HUES64 (cell line): ENCODE measurements at regions not wholly inside any gene's neighbourhood (a gene's known extent, or its start where the extent isn't known, plus 50 kb on each side); places are given as distances from the start of the nearest gene placed in this dataset.
"Not testable (repeated sequence)": the region's sequence is repeated elsewhere in the genome, so short reads cannot be mapped to it uniquely, and the experiment has no call there.

ENCODE experiments used
- H3K27ac ChIP-seq: 2 replicates; pipeline ENCODE4 v1.7.0; 2013; ENCODE audit warnings: low read depth, low read length, inconsistent platforms
- H3K27me3 ChIP-seq: 2 replicates; pipeline ENCODE4 v1.6.1; 2013; ENCODE audit warnings: mild to moderate bottlenecking, low read length; ENCODE audit not compliant: insufficient read depth
- H3K36me3 ChIP-seq: 2 replicates; pipeline ENCODE4 v1.6.1; 2013; ENCODE audit warnings: mild to moderate bottlenecking, low read length; ENCODE audit not compliant: insufficient read depth
- H3K4me1 ChIP-seq: 2 replicates; pipeline ENCODE4 v1.6.1; 2013; ENCODE audit warnings: mild to moderate bottlenecking, low read length, moderate library complexity; ENCODE audit not compliant: insufficient read depth
- H3K4me3 ChIP-seq: 2 replicates; pipeline ENCODE4 v1.5.1; 2013; ENCODE audit warnings: mild to moderate bottlenecking, low read length, moderate library complexity
- H3K9ac ChIP-seq: 2 replicates; pipeline ENCODE4 v1.6.1; 2013; ENCODE audit warnings: mild to moderate bottlenecking, low read depth, low read length
- H3K9me3 ChIP-seq: 2 replicates; pipeline ENCODE4 v1.6.1; 2013; ENCODE audit warnings: low read depth, low read length; ENCODE audit not compliant: insufficient read depth
- WGBS: fragments of 150-250, 120-280 bp; methylation state at CpG from one replicate; pipeline ENCODE4 v1.1.7; 2013; ENCODE audit warnings: missing lambda C conversion rate; 5-methylcytosine and 5-hydroxymethylcytosine counted together

GRCh38 chr1:177634151-177634550 lies 335.7 kb downstream of the SEC16B start:
- H3K9me3 ChIP-seq, H3K9ac ChIP-seq, H3K36me3 ChIP-seq, H3K27ac ChIP-seq, H3K4me1 ChIP-seq, H3K27me3 ChIP-seq: not testable (repeated sequence)
- 42% methylated on average over 15 of the region's 15 CpGs for WGBS
- H3K4me3 ChIP-seq = peak overlapping the region; percentile 31; the same call in 1 of the 2 replicates

GRCh38 chr1:177632923-177633615 lies 336.8 kb downstream of the SEC16B start:
- no peaks in the 10 kb centered on the region for H3K27me3 ChIP-seq
- H3K27ac ChIP-seq = no peak overlapping the region
- no peaks in the 10 kb centered on the region for H3K9me3 ChIP-seq
- no peaks in the 10 kb centered on the region for H3K4me1 ChIP-seq
- 62% methylated on average over 3 of the region's 4 CpGs for WGBS
- no peak overlapping the region for H3K9ac ChIP-seq
- no peak overlapping the region for H3K4me3 ChIP-seq
- H3K36me3 ChIP-seq = no peaks in the 10 kb centered on the region

- Histone ChIP-seq H3K4me1 (no peaks in the 10 kb centered on the region), H3K27me3 (no peaks in the 10 kb centered on the region), H3K9ac (no peak overlapping the region), H3K4me3 (no peak overlapping the region), H3K27ac (no peak overlapping the region), H3K9me3 (no peaks in the 10 kb centered on the region), H3K36me3 (no peaks in the 10 kb centered on the region)
- WGBS = no CpG with 5 or more reads among the region's 2 CpGs
Observed at GRCh38 chr1:177631770-177632169, 338.1 kb downstream of the SEC16B start.

GRCh38 chr1:177629526-177629925 lies 340.3 kb downstream of the SEC16B start:
- H3K9ac ChIP-seq = no peak overlapping the region
- no peak overlapping the region for H3K4me3 ChIP-seq
- H3K27ac ChIP-seq = no peak overlapping the region
- H3K4me1 ChIP-seq = no peaks in the 10 kb centered on the region
- 100% methylated on average over 1 of the region's 1 CpG for WGBS
- H3K36me3 ChIP-seq = no peaks in the 10 kb centered on the region
- H3K27me3 ChIP-seq = no peaks in the 10 kb centered on the region
- no peaks in the 10 kb centered on the region for H3K9me3 ChIP-seq

GRCh38 chr1:177627148-177627910 lies 342.5 kb downstream of the SEC16B start:
- Histone ChIP-seq H3K36me3 (no peaks in the 10 kb centered on the region), H3K9me3 (no peaks in the 10 kb centered on the region), H3K4me1 (no peaks in the 10 kb centered on the region), H3K9ac (no peak overlapping the region), H3K27ac (no peak overlapping the region), H3K4me3 (no peak overlapping the region), H3K27me3 (no peaks in the 10 kb centered on the region)
- 96% methylated on average over 2 of the region's 4 CpGs for WGBS

- Histone ChIP-seq H3K27ac (no peak overlapping the region), H3K4me1 (no peaks in the 10 kb centered on the region), H3K9ac (no peak overlapping the region), H3K36me3 (no peaks in the 10 kb centered on the region), H3K27me3 (no peaks in the 10 kb centered on the region), H3K9me3 (no peaks in the 10 kb centered on the region), H3K4me3 (no peak overlapping the region)
- WGBS = 90% methylated on average over 4 of the region's 4 CpGs
Observed at GRCh38 chr1:177620636-177621190, 349.1 kb downstream of the SEC16B start.

- H3K9ac ChIP-seq = no peak overlapping the region
- H3K9me3 ChIP-seq = no peaks in the 10 kb centered on the region
- no peak overlapping the region for H3K27ac ChIP-seq
- no peak overlapping the region for H3K4me3 ChIP-seq
- WGBS = 90% methylated on average over 3 of the region's 3 CpGs
- H3K27me3 ChIP-seq = no peaks in the 10 kb centered on the region
- no peaks in the 10 kb centered on the region for H3K4me1 ChIP-seq
- H3K36me3 ChIP-seq = no peaks in the 10 kb centered on the region
Observed at GRCh38 chr1:177615251-177615650, 354.6 kb downstream of the SEC16B start.

- Histone ChIP-seq H3K27ac (no peak overlapping the region), H3K36me3 (no peaks in the 10 kb centered on the region)
Observed at GRCh38 chr1:177611402-177611801, 358.5 kb downstream of the SEC16B start.

GRCh38 chr1:177609953-177610352 lies 359.9 kb downstream of the SEC16B start:
- WGBS = no CpG with 5 or more reads among the region's 2 CpGs
- H3K4me3 ChIP-seq = no peak overlapping the region
- H3K27me3 ChIP-seq = no peaks in the 10 kb centered on the region
- H3K9ac ChIP-seq = no peak overlapping the region
- H3K4me1 ChIP-seq = no peaks in the 10 kb centered on the region
- no peak overlapping the region for H3K27ac ChIP-seq
- no peaks in the 10 kb centered on the region for H3K36me3 ChIP-seq
- H3K9me3 ChIP-seq = no peaks in the 10 kb centered on the region

More at GRCh38 chr1:177611402-177611801, 358.5 kb downstream of the SEC16B start:
- no peaks in the 10 kb centered on the region for H3K27me3 ChIP-seq
- no peak overlapping the region for H3K4me3 ChIP-seq
- H3K9ac ChIP-seq = no peak overlapping the region
- WGBS = 100% methylated on average over 1 of the region's 1 CpG
- H3K4me1 ChIP-seq = no peaks in the 10 kb centered on the region
- no peaks in the 10 kb centered on the region for H3K9me3 ChIP-seq

GRCh38 chr1:177600936-177601335 lies 368.9 kb downstream of the SEC16B start:
- Histone ChIP-seq H3K9ac (no peak overlapping the region), H3K4me1 (peaks cover 2% of the 10 kb centered on the region; the same call in 1 of the 2 replicates), H3K9me3 (no peaks in the 10 kb centered on the region), H3K36me3 (no peaks in the 10 kb centered on the region), H3K4me3 (no peak overlapping the region), H3K27me3 (no peaks in the 10 kb centered on the region), H3K27ac (no peak overlapping the region)
- WGBS = 100% methylated on average over 1 of the region's 1 CpG

- WGBS = 94% methylated on average over 2 of the region's 2 CpGs
Observed at GRCh38 chr1:177600321-177600720, 369.5 kb downstream of the SEC16B start.

More at GRCh38 chr1:177600321-177600720, 369.5 kb downstream of the SEC16B start:
- Histone ChIP-seq H3K9me3 (no peaks in the 10 kb centered on the region), H3K9ac (no peak overlapping the region), H3K4me1 (peaks cover 2% of the 10 kb centered on the region; the same call in 1 of the 2 replicates), H3K27me3 (no peaks in the 10 kb centered on the region), H3K27ac (no peak overlapping the region), H3K4me3 (no peak overlapping the region), H3K36me3 (no peaks in the 10 kb centered on the region)
